ENCODE measurements at regions not wholly inside any gene's neighbourhood (a gene's known extent, or its start where the extent isn't known, plus 50 kb on each side); places are given as distances from the start of the nearest gene placed in this dataset.

DNA sequence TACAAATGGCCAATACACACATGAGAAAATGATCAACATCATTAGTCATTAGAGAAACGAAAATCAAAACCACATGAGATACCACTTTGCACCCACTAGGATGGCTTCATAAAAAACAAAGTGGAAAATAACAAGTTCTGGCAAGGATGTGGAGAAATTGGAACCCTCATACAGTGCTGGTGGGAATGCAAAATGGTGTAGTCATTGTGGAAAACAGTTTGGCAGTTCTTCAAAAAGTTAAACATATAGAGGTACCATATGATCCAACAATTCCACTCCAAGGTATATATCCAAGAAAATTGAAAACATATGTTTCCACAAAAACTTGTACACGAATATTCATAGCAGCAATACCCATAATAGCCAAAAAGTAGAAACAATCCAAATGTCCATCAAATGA, 231.6 kb upstream of the CSF3R start:
- H3K4me3 ChIP-seq (ENCODE audit: extremely low read depth in 1 of 4, insufficient read depth in 2 of 4, low read depth in 3 of 4, low read length in 4 of 4), result no peak overlapping the region
- H3K4me1 ChIP-seq (replicated peaks in 1 of 4; ENCODE audit: control insufficient read depth in 3 of 4, insufficient read depth in 4 of 4, low read length in 3 of 4), result peaks cover 0 to 6% (median under 1%) of the 10 kb centered on the region in 4 experiments; a peak in 5 of 7 replicates
- no peak overlapping the region for H3K27ac ChIP-seq (ENCODE audit: low read depth, low read length)
- no peak overlapping the region for H3K14ac ChIP-seq (ENCODE audit: insufficient read length)
- H3K18ac ChIP-seq (ENCODE audit: extremely low read depth, low read length), result no peak overlapping the region
- no peak overlapping the region for H2BK120ac ChIP-seq (replicated peaks; ENCODE audit: low read depth, low read length)
- H2BK15ac ChIP-seq (ENCODE audit: low read length), result no peak overlapping the region
- ChIA-PET POLR2A (ENCODE audit: partially characterized antibody) (no interaction called here), CTCF (ENCODE audit: partially characterized antibody) (no interaction called here)
- no peak overlapping the region for H3K23ac ChIP-seq (ENCODE audit: insufficient read length)
- H2BK5ac ChIP-seq (ENCODE audit: low read depth, low read length), result no peak overlapping the region
- no peak overlapping the region for H4K5ac ChIP-seq (ENCODE audit: insufficient read length, low read depth, low read length)
- 85% methylated on average over 2 of the region's 2 CpGs; no CpG with 5 or more reads in 1 of the 2 experiments for WGBS, 2 experiments (ENCODE audit: extremely low coverage in 1 of 2, insufficient coverage in 1 of 2, insufficient read length in 1 of 2, insufficient replicate concordance in 2 of 2, low coverage in 1 of 2, low lambda C conversion rate in 2 of 2, missing lambda C conversion rate in 1 of 2)
- H3K79me1 ChIP-seq (ENCODE audit: low read depth, low read length), result no peaks in the 10 kb centered on the region
- no peaks in the 10 kb centered on the region for H3K79me2 ChIP-seq (ENCODE audit: control insufficient read depth in 1 of 2, insufficient read depth in 2 of 2, low read length in 2 of 2)
- H3K4me2 ChIP-seq (ENCODE audit: insufficient read depth in 1 of 2, low read depth in 2 of 2, low read length in 2 of 2), result no peak overlapping the region
- no peaks in the 10 kb centered on the region for H3K9me3 ChIP-seq (ENCODE audit: insufficient read depth in 2 of 2, low read depth in 1 of 2, low read length in 1 of 2)
- no peak overlapping the region for H2BK20ac ChIP-seq (ENCODE audit: low read length)
- no peak overlapping the region for H3K4ac ChIP-seq (replicated peaks; ENCODE audit: insufficient read length, low read depth, low read length)
- no peak overlapping the region for H3K56ac ChIP-seq (replicated peaks; ENCODE audit: insufficient read length, low read depth, low read length)
- TF ChIP-seq POLR2A (IDR thresholded peaks at IDR 0.05; ENCODE audit: control extremely low read depth in 1 of 2, low read depth in 2 of 2, low read length in 2 of 2) (no peak), RNF2 (IDR thresholded peaks at IDR 0.05; ENCODE audit: borderline replicate concordance, low read depth, low read length, missing control alignments, poor library complexity, severe bottlenecking) (no peak), CHD2 (IDR thresholded peaks at IDR 0.05; ENCODE audit: low read length) (no peak), RBBP5 (IDR thresholded peaks at IDR 0.05; ENCODE audit: borderline replicate concordance, low read depth, low read length) (no peak), SAP30 (IDR thresholded peaks at IDR 0.05; ENCODE audit: insufficient read depth, insufficient replicate concordance, low read length) (no peak), SUZ12 (IDR thresholded peaks at IDR 0.05; ENCODE audit: low read length) (no peak), CREB1 (IDR thresholded peaks at IDR 0.05) (no peak), SIN3A (conservative IDR thresholded peaks at IDR 0.05 in 1 of 2, IDR thresholded peaks at IDR 0.05 in 1 of 2; ENCODE audit: low read depth in 1 of 2, low read length in 2 of 2) (no peak), E2F6 (IDR thresholded peaks at IDR 0.05) (no peak)
- no peak overlapping the region for H2BK12ac ChIP-seq (ENCODE audit: low read depth, low read length)
- DNase-seq (ENCODE audit: low read depth in 1 of 2, low spot score in 2 of 2), result no peak
- no peaks in the 10 kb centered on the region for H3K36me3 ChIP-seq (ENCODE audit: control insufficient read depth in 2 of 4, insufficient read depth in 4 of 4, low read length in 3 of 4)
- no peaks in the 10 kb centered on the region for H4K20me1 ChIP-seq (replicated peaks in 1 of 2; ENCODE audit: control insufficient read depth in 1 of 2, insufficient read depth in 2 of 2, low read length in 2 of 2)
- H2AFZ ChIP-seq (ENCODE audit: low read length), result no peak overlapping the region
- H3K27me3 ChIP-seq (replicated peaks in 1 of 4; ENCODE audit: control insufficient read depth in 3 of 4, extremely low read depth in 1 of 4, insufficient read depth in 3 of 4, low read length in 3 of 4), result no peaks in the 10 kb centered on the region; a peak in 3 of 7 replicates
- FAIRE-seq, result no peak
- 0 out of 2 replicates have a peak, but pooled peaks cover 3% of the 10 kb centered on the region for H3K23me2 ChIP-seq (ENCODE audit: low read depth, low read length)
- no peak overlapping the region for H3K9ac ChIP-seq (replicated peaks in 1 of 4; ENCODE audit: extremely low read depth in 1 of 4, low read depth in 3 of 4, low read length in 3 of 4)
- H4K8ac ChIP-seq (ENCODE audit: extremely low read depth, insufficient read depth, low read length), result no peak overlapping the region
- H2AK5ac ChIP-seq (ENCODE audit: low read depth, low read length), result no peak overlapping the region
- H4K91ac ChIP-seq (replicated peaks; ENCODE audit: insufficient read length, low read length), result no peak overlapping the region

Data from H1 (cell line).